Kidney glomerular epithelial cell (primary cell): ENCODE measurements at regions not wholly inside any gene's neighbourhood (a gene's known extent, or its start where the extent isn't known, plus 50 kb on each side); places are given as distances from the start of the nearest gene placed in this dataset.
A peak's percentile ranks its signal among the peaks of the same experiment; 100 is the strongest.

Experiments
- DNase-seq: peaks from one replicate; lab custom pipeline; 2025; lab: John Stamatoyannopoulos, UW

- no peak for DNase-seq
These were observed 289.6 kb downstream of the UACA start for GRCh38 chr15:70473581-70474370.

- DNase-seq = no peak
These were observed 291.8 kb downstream of the UACA start for GRCh38 chr15:70471517-70471916.

GRCh38 chr15:70470556-70471191 is 292.7 kb downstream of the UACA start:
- no peak for DNase-seq

GRCh38 chr15:70469651-70470555 is 293.5 kb downstream of the UACA start:
- no peak for DNase-seq

GRCh38 chr15:70469182-70469581 is 294.2 kb downstream of the UACA start:
- no peak for DNase-seq

- DNase-seq = peak; percentile 58
These were observed 296.3 kb downstream of the UACA start for GRCh38 chr15:70466895-70467529.

GRCh38 chr15:70466305-70466704 is 297.1 kb downstream of the UACA start:
- no peak for DNase-seq

- no peak for DNase-seq
These were observed 297.5 kb downstream of the UACA start for GRCh38 chr15:70465812-70466211.

- no peak for DNase-seq
These were observed 299.9 kb downstream of the UACA start for GRCh38 chr15:70463453-70463834.

GRCh38 chr15:70461992-70462391 is 301.4 kb downstream of the UACA start:
- no peak for DNase-seq

GRCh38 chr15:70461017-70461416 is 302.3 kb downstream of the UACA start:
- no peak for DNase-seq

- DNase-seq = no peak
These were observed 304.0 kb downstream of the UACA start for GRCh38 chr15:70459312-70459711.

GRCh38 chr15:70453766-70454165 is 309.6 kb downstream of the UACA start:
- no peak for DNase-seq

- no peak for DNase-seq
These were observed 310.1 kb downstream of the UACA start for GRCh38 chr15:70453238-70453637.

- DNase-seq = no peak
These were observed 311.3 kb downstream of the UACA start for GRCh38 chr15:70451821-70452653.

- no peak for DNase-seq
These were observed 313.3 kb downstream of the UACA start for GRCh38 chr15:70450142-70450443.

- no peak for DNase-seq
These were observed 313.8 kb downstream of the UACA start for GRCh38 chr15:70449311-70450141.

GRCh38 chr15:70447928-70448698 is 315.2 kb downstream of the UACA start:
- no peak for DNase-seq

- peak; percentile 22 for DNase-seq
These were observed 315.8 kb downstream of the UACA start for GRCh38 chr15:70447521-70447920.

- DNase-seq = no peak
These were observed 316.3 kb downstream of the UACA start for GRCh38 chr15:70447081-70447480.
